MM.1S (cell line): ENCODE measurements at regions not wholly inside any gene's neighbourhood (a gene's known extent, or its start where the extent isn't known, plus 50 kb on each side); places are given as distances from the start of the nearest gene placed in this dataset.

Experiments used
- DNase-seq: peaks from one replicate; pipeline ENCODE4 v3.0.0-alpha.2; 2015
- H2AFZ ChIP-seq: fragments of 300-600 bp; sonication (generic); 2 replicates; pipeline ENCODE4 v1.6.0; 2016; ENCODE audit warnings: antibody characterized with exemption, low read length
- H3F3A ChIP-seq: fragments of 300-600 bp; sonication (generic); 2 replicates; pipeline ENCODE4 v1.6.1; 2016; ENCODE audit warnings: mild to moderate bottlenecking, antibody characterized with exemption, low read length, moderate library complexity, mixed read lengths; ENCODE audit not compliant: insufficient read depth
- H3K27ac ChIP-seq: fragments of 300-600 bp; sonication (generic); 2 replicates; pipeline ENCODE4 v1.5.1; 2016; ENCODE audit warnings: mild to moderate bottlenecking, low read length
- H3K27me3 ChIP-seq: fragments of 300-600 bp; sonication (generic); replicated peaks from 2 replicates; pipeline ENCODE4 v1.6.0; 2016; ENCODE audit warnings: low read length; ENCODE audit not compliant: insufficient read depth
- H3K36me3 ChIP-seq: fragments of 300-600 bp; sonication (generic); replicated peaks from 2 replicates; pipeline ENCODE4 v1.6.1; 2016; ENCODE audit warnings: mild to moderate bottlenecking, low read length, mixed read lengths; ENCODE audit not compliant: insufficient read depth
- H3K4me1 ChIP-seq: fragments of 300-600 bp; sonication (generic); 2 replicates; pipeline ENCODE4 v1.6.1; 2016; ENCODE audit warnings: low read length, mixed read lengths
- H3K4me2 ChIP-seq: fragments of 300-600 bp; sonication (generic); 2 replicates; pipeline ENCODE4 v1.6.0; 2016; ENCODE audit warnings: low read depth, low read length
- H3K4me3 ChIP-seq: fragments of 300-600 bp; sonication (generic); 2 replicates; pipeline ENCODE4 v1.5.1; 2016; ENCODE audit warnings: low read length, mixed read lengths
- H3K79me2 ChIP-seq: fragments of 300-600 bp; sonication (generic); 2 replicates; pipeline ENCODE4 v1.6.1; 2016; ENCODE audit warnings: mixed run types, low read length, mixed read lengths
- H3K9ac ChIP-seq: fragments of 300-600 bp; sonication (generic); 2 replicates; pipeline ENCODE4 v1.6.1; 2016; ENCODE audit warnings: low read length, mixed read lengths
- H3K9me2 ChIP-seq: fragments of 300-600 bp; sonication (generic); replicated peaks from 2 replicates; pipeline ENCODE4 v1.6.1; 2016; ENCODE audit warnings: mild to moderate bottlenecking, low read length, mixed read lengths; ENCODE audit not compliant: insufficient read depth
- H3K9me3 ChIP-seq: fragments of 300-600 bp; sonication (generic); replicated peaks from 2 replicates; pipeline ENCODE4 v1.6.1; 2016; ENCODE audit warnings: mild to moderate bottlenecking, low read length, mixed read lengths; ENCODE audit not compliant: insufficient read depth
- H4K20me1 ChIP-seq: fragments of 300-600 bp; sonication (generic); 2 replicates; pipeline ENCODE4 v1.6.1; 2016; ENCODE audit warnings: mild to moderate bottlenecking, low read length, moderate library complexity, mixed read lengths; ENCODE audit not compliant: insufficient read depth
- EZH2 ChIP-seq: fragments of 300-600 bp; sonication (generic); optimal IDR thresholded peaks from 2 replicates; pipeline ENCODE3; 2017; ENCODE audit warnings: low read depth, mild to moderate bottlenecking, antibody characterized with exemption, low read length, mixed read lengths
- EZH2phosphoT487 ChIP-seq: fragments of 300-600 bp; sonication (generic); IDR thresholded peaks from 2 replicates; pipeline ENCODE4 v1.6.1; 2018; ENCODE audit warnings: antibody characterized with exemption, low read length
- TF ChIP-seq, protein P1 (sequence below): fragments of 300-600 bp; sonication (generic); IDR thresholded peaks from 2 replicates; pipeline ENCODE4 v1.5.1; 2016; ENCODE audit warnings: antibody characterized with exemption, low read length, mixed read lengths

DNA sequence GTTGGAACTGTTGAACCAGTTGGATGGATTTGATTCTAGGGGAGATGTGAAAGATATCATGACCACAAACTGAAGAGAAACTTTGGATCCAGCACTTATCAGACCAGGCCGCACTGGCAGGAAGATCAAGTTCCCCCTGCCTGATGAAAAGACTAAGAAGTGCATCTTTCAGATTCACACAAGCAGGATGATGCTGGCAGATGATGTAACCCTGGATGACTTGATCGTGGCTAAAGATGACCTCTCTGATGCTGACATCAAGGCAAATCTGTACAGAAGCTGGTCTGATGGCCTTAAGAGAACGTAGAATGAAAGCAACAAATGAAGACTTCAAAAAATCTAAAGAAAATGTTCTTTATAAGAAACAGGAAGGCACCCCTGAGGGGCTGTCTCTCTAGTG, 72.8 kb upstream of the CDYL start:
- Histone ChIP-seq H3K27ac (no peak overlapping the region), H4K20me1 (no peaks in the 10 kb centered on the region), H3K4me2 (no peak overlapping the region), H3K9ac (no peak overlapping the region), H3K27me3 (no peaks in the 10 kb centered on the region), H3K4me3 (no peak overlapping the region), H3K9me2 (no peaks in the 10 kb centered on the region), H3K4me1 (no peaks in the 10 kb centered on the region), H3F3A (no peaks in the 10 kb centered on the region), H3K36me3 (no peaks in the 10 kb centered on the region), H2AFZ (no peak overlapping the region), H3K9me3 (no peaks in the 10 kb centered on the region), H3K79me2 (no peaks in the 10 kb centered on the region)
- TF ChIP-seq EZH2 (no peak), EZH2phosphoT487 (no peak)
- TF ChIP-seq, protein P1, sequence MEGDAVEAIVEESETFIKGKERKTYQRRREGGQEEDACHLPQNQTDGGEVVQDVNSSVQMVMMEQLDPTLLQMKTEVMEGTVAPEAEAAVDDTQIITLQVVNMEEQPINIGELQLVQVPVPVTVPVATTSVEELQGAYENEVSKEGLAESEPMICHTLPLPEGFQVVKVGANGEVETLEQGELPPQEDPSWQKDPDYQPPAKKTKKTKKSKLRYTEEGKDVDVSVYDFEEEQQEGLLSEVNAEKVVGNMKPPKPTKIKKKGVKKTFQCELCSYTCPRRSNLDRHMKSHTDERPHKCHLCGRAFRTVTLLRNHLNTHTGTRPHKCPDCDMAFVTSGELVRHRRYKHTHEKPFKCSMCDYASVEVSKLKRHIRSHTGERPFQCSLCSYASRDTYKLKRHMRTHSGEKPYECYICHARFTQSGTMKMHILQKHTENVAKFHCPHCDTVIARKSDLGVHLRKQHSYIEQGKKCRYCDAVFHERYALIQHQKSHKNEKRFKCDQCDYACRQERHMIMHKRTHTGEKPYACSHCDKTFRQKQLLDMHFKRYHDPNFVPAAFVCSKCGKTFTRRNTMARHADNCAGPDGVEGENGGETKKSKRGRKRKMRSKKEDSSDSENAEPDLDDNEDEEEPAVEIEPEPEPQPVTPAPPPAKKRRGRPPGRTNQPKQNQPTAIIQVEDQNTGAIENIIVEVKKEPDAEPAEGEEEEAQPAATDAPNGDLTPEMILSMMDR, result no peak
- DNase-seq, result no peak

DNA sequence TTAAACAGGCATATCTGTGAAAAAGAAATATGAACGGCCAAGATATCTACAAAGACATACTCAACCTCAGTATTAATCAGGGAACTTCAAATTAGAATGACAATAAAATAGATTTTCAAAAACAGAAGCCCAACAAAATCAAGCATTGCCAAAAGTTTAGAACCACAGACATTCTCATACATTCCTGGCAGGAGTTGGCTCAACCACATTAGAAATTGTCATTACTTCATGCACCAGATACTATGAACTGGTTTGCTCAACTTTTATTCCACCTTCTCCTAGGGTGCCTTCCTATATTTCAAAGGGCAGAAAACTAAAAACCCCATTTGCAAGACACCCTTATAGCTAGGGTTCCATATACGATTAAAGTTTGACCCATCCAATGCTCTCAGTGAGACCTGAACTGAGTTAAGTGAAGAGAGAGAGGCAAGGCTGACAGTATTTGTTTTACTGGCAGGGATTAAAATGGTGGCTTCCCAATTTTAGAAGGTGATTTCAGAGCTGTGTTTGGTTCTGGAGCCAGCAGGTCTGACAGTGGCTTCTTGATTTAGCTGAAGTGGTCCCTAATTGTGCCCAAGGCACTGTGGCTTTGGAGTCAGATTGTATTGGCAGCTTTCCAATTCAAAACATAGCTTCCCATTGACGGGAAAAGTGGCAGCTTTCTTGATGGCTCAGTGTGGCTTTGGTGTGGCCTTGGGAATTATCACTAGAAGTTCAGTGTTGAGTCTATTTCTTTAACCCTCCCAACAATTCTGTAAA, 77.1 kb upstream of the CDYL start:
- Histone ChIP-seq H2AFZ (no peak overlapping the region), H3K9ac (no peak overlapping the region), H3K4me1 (no peaks in the 10 kb centered on the region), H4K20me1 (no peaks in the 10 kb centered on the region), H3K4me2 (no peak overlapping the region), H3K36me3 (no peaks in the 10 kb centered on the region), H3K4me3 (no peak overlapping the region), H3K27me3 (no peaks in the 10 kb centered on the region), H3K9me3 (no peaks in the 10 kb centered on the region), H3K27ac (no peak overlapping the region), H3K79me2 (no peaks in the 10 kb centered on the region), H3K9me2 (no peaks in the 10 kb centered on the region), H3F3A (no peaks in the 10 kb centered on the region)
- TF ChIP-seq, protein P1, result no peak
- no peak for TF ChIP-seq EZH2phosphoT487
- no peak for TF ChIP-seq EZH2
- no peak for DNase-seq

DNA sequence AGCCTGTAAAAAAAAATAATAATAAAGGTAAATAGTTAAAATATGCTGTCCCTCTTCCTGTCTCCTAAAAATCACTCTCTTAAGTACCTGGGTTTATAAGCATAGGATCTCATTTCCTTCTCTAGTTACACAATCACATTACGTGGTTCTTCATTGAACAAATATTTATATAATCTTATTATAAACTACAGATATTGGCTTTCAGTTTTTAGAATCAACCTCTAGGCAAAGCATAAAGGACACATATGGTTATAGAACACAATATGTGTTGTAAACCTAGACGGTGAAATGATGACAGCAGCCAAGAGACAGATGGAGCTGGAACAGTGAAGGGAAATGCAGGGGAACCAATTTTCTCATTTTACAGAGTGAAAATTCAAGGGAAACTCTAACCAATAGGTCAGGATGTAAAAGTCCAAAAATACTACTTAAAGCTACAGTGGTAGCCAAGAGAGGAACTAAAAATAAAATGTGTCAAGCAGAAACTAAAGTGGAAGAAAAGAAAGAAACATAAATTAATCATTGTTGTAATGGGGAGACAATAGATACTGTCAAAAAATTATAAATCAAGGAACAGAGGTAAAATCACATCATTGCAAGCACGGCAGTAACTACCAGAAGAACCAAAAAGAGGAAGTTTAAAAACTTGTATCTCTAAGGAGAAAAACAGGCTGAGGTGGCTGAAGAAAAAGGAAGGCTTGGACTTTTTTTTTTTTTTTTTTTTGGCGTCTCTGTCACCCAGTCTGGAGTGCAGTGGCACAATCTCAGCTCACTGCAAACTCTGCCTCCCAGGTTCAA, 82.8 kb upstream of the CDYL start:
- TF ChIP-seq EZH2phosphoT487, result no peak
- no peak for TF ChIP-seq EZH2
- Histone ChIP-seq H4K20me1 (no peaks in the 10 kb centered on the region), H3K9me3 (0 out of 2 replicates have a peak, but pooled peaks cover 4% of the 10 kb centered on the region), H3K9me2 (no peaks in the 10 kb centered on the region), H3K4me1 (no peaks in the 10 kb centered on the region), H3K27me3 (no peaks in the 10 kb centered on the region), H3F3A (no peaks in the 10 kb centered on the region), H3K36me3 (no peaks in the 10 kb centered on the region), H2AFZ (no peak overlapping the region), H3K79me2 (no peaks in the 10 kb centered on the region), H3K4me3 (no peak overlapping the region), H3K9ac (no peak overlapping the region), H3K4me2 (no peak overlapping the region), H3K27ac (no peak overlapping the region)
- DNase-seq, result no peak

DNA sequence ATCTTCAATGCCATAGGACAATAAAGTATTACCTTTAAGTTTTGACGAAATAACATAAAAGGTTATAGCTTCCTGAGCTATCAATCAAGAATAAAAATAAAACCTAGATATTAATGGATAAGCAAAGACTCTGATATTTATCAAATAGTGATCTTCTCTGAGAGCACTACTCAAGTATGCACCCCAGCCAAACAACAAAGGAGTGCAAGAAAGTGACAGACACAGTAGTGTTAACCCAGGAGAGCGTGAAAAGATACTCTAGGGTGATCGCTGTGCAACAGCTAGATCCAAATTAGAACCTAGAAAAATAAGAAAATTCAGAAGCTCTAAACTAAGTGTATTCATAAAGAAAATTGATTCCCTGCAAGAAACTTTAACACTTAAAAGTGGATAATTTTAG, 83.5 kb upstream of the CDYL start:
- TF ChIP-seq, protein P1, result no peak
- TF ChIP-seq EZH2phosphoT487 (no peak), EZH2 (no peak)
- Histone ChIP-seq H4K20me1 (no peaks in the 10 kb centered on the region), H3K36me3 (no peaks in the 10 kb centered on the region), H3K4me1 (no peaks in the 10 kb centered on the region), H2AFZ (no peak overlapping the region), H3K4me3 (no peak overlapping the region), H3K79me2 (no peaks in the 10 kb centered on the region), H3K9me3 (0 out of 2 replicates have a peak, but pooled peaks cover 4% of the 10 kb centered on the region), H3K27ac (no peak overlapping the region), H3K9ac (no peak overlapping the region), H3F3A (no peaks in the 10 kb centered on the region), H3K4me2 (no peak overlapping the region), H3K9me2 (no peaks in the 10 kb centered on the region), H3K27me3 (no peaks in the 10 kb centered on the region)
- DNase-seq, result no peak
